Lower lobe of right lung (tissue), 2 donors: ENCODE measurements at regions not wholly inside any gene's neighbourhood (a gene's known extent, or its start where the extent isn't known, plus 50 kb on each side); places are given as distances from the start of the nearest gene placed in this dataset.
"Not testable (repeated sequence)": the region's sequence is repeated elsewhere in the genome, so short reads cannot be mapped to it uniquely, and the experiment has no call there.

Experiments
- ATAC-seq, 2 donors: fragments of 200-7000 bp; cut with Tn5 transposase; one replicate each; pipeline ENCODE4 v1.9.1; 2020 to 2022; ENCODE audit warnings: mild to moderate bottlenecking in 2 of 2, moderate library complexity in 2 of 2
- DNase-seq: peaks from one replicate; pipeline ENCODE4 v3.0.0-alpha.2; 2020
- H3K27ac ChIP-seq: fragments of 200-600 bp; one replicate; pipeline ENCODE4 v1.8.0; 2022
- H3K27me3 ChIP-seq: fragments of 200-600 bp; one replicate; pipeline ENCODE4 v1.8.0; 2022; ENCODE audit warnings: low read depth
- H3K36me3 ChIP-seq: fragments of 200-600 bp; one replicate; pipeline ENCODE4 v1.8.0; 2022; ENCODE audit warnings: mild to moderate bottlenecking
- H3K4me1 ChIP-seq: fragments of 200-600 bp; one replicate; pipeline ENCODE4 v1.8.0; 2022
- H3K4me3 ChIP-seq: fragments of 200-600 bp; one replicate; pipeline ENCODE4 v1.8.0; 2022; ENCODE audit warnings: mild to moderate bottlenecking
- H3K9me3 ChIP-seq: fragments of 200-600 bp; one replicate; pipeline ENCODE4 v1.8.0; 2022
- intact Hi-C: fragments of 100-400 bp; cut with DNase I; formaldehyde crosslinking; loops from one replicate; pipeline ENCODE4 v1.11.0; 2022
- TF ChIP-seq, protein P1 (sequence below): fragments of 200-600 bp; IDR thresholded peaks from one replicate; pipeline ENCODE4 v1.8.0; 2022; ENCODE audit warnings: antibody characterized with exemption, mild to moderate bottlenecking
- donor health status: DM: no; HTN: yes; CAD: no; lungs with severe emphysema.

GRCh38 chr10:64574371-64574770 is 1053.2 kb downstream of the REEP3 start:
- H3K9me3 ChIP-seq = no peaks in the 10 kb centered on the region
- DNase-seq (no peak), ATAC-seq (peak in 1 of 2 donors; percentile 28)
- H3K27me3 ChIP-seq = no peaks in the 10 kb centered on the region
- no peaks in the 10 kb centered on the region for H3K4me1 ChIP-seq
- no peak overlapping the region for H3K27ac ChIP-seq
- TF ChIP-seq, protein P1, sequence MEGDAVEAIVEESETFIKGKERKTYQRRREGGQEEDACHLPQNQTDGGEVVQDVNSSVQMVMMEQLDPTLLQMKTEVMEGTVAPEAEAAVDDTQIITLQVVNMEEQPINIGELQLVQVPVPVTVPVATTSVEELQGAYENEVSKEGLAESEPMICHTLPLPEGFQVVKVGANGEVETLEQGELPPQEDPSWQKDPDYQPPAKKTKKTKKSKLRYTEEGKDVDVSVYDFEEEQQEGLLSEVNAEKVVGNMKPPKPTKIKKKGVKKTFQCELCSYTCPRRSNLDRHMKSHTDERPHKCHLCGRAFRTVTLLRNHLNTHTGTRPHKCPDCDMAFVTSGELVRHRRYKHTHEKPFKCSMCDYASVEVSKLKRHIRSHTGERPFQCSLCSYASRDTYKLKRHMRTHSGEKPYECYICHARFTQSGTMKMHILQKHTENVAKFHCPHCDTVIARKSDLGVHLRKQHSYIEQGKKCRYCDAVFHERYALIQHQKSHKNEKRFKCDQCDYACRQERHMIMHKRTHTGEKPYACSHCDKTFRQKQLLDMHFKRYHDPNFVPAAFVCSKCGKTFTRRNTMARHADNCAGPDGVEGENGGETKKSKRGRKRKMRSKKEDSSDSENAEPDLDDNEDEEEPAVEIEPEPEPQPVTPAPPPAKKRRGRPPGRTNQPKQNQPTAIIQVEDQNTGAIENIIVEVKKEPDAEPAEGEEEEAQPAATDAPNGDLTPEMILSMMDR = no peak
- intact Hi-C loops = no loop called here
- H3K4me3 ChIP-seq = no peak overlapping the region
- no peaks in the 10 kb centered on the region for H3K36me3 ChIP-seq

- Histone ChIP-seq H3K27me3 (no peaks in the 10 kb centered on the region), H3K4me1 (no peaks in the 10 kb centered on the region), H3K36me3 (no peaks in the 10 kb centered on the region), H3K9me3 (no peaks in the 10 kb centered on the region), H3K4me3 (no peak overlapping the region), H3K27ac (no peak overlapping the region)
- no peak for ATAC-seq
- TF ChIP-seq, protein P1 = no peak
- DNase-seq = no peak
- intact Hi-C loops = no loop called here
Observed at GRCh38 chr10:64576497-64576896, 1055.3 kb downstream of the REEP3 start.

GRCh38 chr10:64578757-64579156 is 1057.6 kb downstream of the REEP3 start:
- H3K4me3 ChIP-seq, H3K27me3 ChIP-seq, H3K4me1 ChIP-seq, intact Hi-C loops, H3K9me3 ChIP-seq, DNase-seq, ATAC-seq, H3K27ac ChIP-seq, H3K36me3 ChIP-seq: not testable (repeated sequence)

- intact Hi-C loops = no loop called here
- no peak for DNase-seq
Observed at GRCh38 chr10:64586934-64587503, 1065.8 kb downstream of the REEP3 start.

GRCh38 chr10:64594072-64594471 is 1072.9 kb downstream of the REEP3 start:
- H3K9me3 ChIP-seq = no peaks in the 10 kb centered on the region
- TF ChIP-seq, protein P1 = no peak
- H3K27me3 ChIP-seq = no peaks in the 10 kb centered on the region
- DNase-seq (no peak), ATAC-seq (no peak)
- H3K4me3 ChIP-seq = no peak overlapping the region
- H3K36me3 ChIP-seq = no peaks in the 10 kb centered on the region
- intact Hi-C loops = no loop called here
- no peaks in the 10 kb centered on the region for H3K4me1 ChIP-seq
- H3K27ac ChIP-seq = no peak overlapping the region

More at GRCh38 chr10:64586934-64587503, 1065.8 kb downstream of the REEP3 start:
- Histone ChIP-seq H3K4me1 (no peaks in the 10 kb centered on the region), H3K27me3 (no peaks in the 10 kb centered on the region), H3K4me3 (no peak overlapping the region), H3K9me3 (no peaks in the 10 kb centered on the region), H3K27ac (no peak overlapping the region), H3K36me3 (no peaks in the 10 kb centered on the region)
- no peak for ATAC-seq
- TF ChIP-seq, protein P1 = no peak

- Histone ChIP-seq H3K9me3 (no peaks in the 10 kb centered on the region), H3K4me1 (no peaks in the 10 kb centered on the region), H3K27me3 (no peaks in the 10 kb centered on the region), H3K36me3 (no peaks in the 10 kb centered on the region), H3K4me3 (no peak overlapping the region), H3K27ac (no peak overlapping the region)
- intact Hi-C loops = no loop called here
- no peak for ATAC-seq
- DNase-seq = no peak
- TF ChIP-seq, protein P1 = no peak
Observed at GRCh38 chr10:64598600-64598999, 1077.4 kb downstream of the REEP3 start.
